HAP-1 (cell line): ENCODE measurements at regions not wholly inside any gene's neighbourhood (a gene's known extent, or its start where the extent isn't known, plus 50 kb on each side); places are given as distances from the start of the nearest gene placed in this dataset.
"Not testable (repeated sequence)": the region's sequence is repeated elsewhere in the genome, so short reads cannot be mapped to it uniquely, and the experiment has no call there.

Source experiments
- DNase-seq, 2 experiments: peaks; one replicate each; pipeline ENCODE4 v3.0.0-alpha.2; 2016 to 2020; ENCODE audit warnings: low spot score in 2 of 2
- H3K27me3 ChIP-seq: fragments of 250-450 bp; sonication (Bioruptor Pico); 2 replicates; pipeline ENCODE4 v1.5.1; 2020; ENCODE audit warnings: low read depth, mild to moderate bottlenecking, moderate library complexity
- H3K36me3 ChIP-seq: fragments of 250-450 bp; sonication (Bioruptor Pico); replicated peaks from 2 replicates; pipeline ENCODE4 v1.5.1; 2020; ENCODE audit warnings: mild to moderate bottlenecking
- H3K4me1 ChIP-seq: fragments of 250-450 bp; sonication (Bioruptor Pico); 2 replicates; pipeline ENCODE4 v1.5.1; 2020; ENCODE audit warnings: mild to moderate bottlenecking
- H3K4me3 ChIP-seq: fragments of 250-450 bp; sonication (Bioruptor Pico); 2 replicates; pipeline ENCODE4 v1.5.1; 2020; ENCODE audit warnings: mild to moderate bottlenecking, moderate library complexity
- H3K9me3 ChIP-seq: fragments of 250-450 bp; sonication (Bioruptor Pico); 2 replicates; pipeline ENCODE4 v1.5.1; 2020; ENCODE audit warnings: mild to moderate bottlenecking, moderate library complexity
- in situ Hi-C: fragments of 300-500 bp; cut with MboI; formaldehyde crosslinking; loops from 3 replicates; pipeline ENCODE4 v1.14.3; 2020; ENCODE audit warnings: low sequenced_read_pairs, inconsistent platforms, mixed read lengths

GRCh38 chr1:112855152-112855828, 100.7 kb downstream of the SLC16A1 start:
- Histone ChIP-seq H3K27me3 (no peaks in the 10 kb centered on the region), H3K36me3 (no peaks in the 10 kb centered on the region), H3K4me1 (peaks cover 32% of the 10 kb centered on the region), H3K9me3 (no peaks in the 10 kb centered on the region), H3K4me3 (no peak overlapping the region)
- in situ Hi-C loops, result no loop called here
- no peak for DNase-seq

GRCh38 chr1:112854368-112854984, 101.5 kb downstream of the SLC16A1 start:
- H3K36me3 ChIP-seq, H3K9me3 ChIP-seq, in situ Hi-C loops, DNase-seq, H3K27me3 ChIP-seq, H3K4me3 ChIP-seq: not testable (repeated sequence)
- H3K4me1 ChIP-seq, result peaks cover 38% of the 10 kb centered on the region

GRCh38 chr1:112853915-112854314, 102.1 kb downstream of the SLC16A1 start:
- peaks cover 42% of the 10 kb centered on the region for H3K4me1 ChIP-seq
- H3K27me3 ChIP-seq, H3K36me3 ChIP-seq, in situ Hi-C loops, H3K9me3 ChIP-seq, H3K4me3 ChIP-seq, DNase-seq: not testable (repeated sequence)

GRCh38 chr1:112852934-112853333, 103.1 kb downstream of the SLC16A1 start:
- no peaks in the 10 kb centered on the region for H3K36me3 ChIP-seq
- in situ Hi-C loops, result no loop called here
- H3K4me3 ChIP-seq, result no peak overlapping the region
- DNase-seq, result no peak
- no peaks in the 10 kb centered on the region for H3K27me3 ChIP-seq
- no peaks in the 10 kb centered on the region for H3K9me3 ChIP-seq
- H3K4me1 ChIP-seq, result peaks cover 42% of the 10 kb centered on the region

GRCh38 chr1:112852276-112852675, 103.7 kb downstream of the SLC16A1 start:
- H3K27me3 ChIP-seq, result no peaks in the 10 kb centered on the region
- peaks cover 42% of the 10 kb centered on the region for H3K4me1 ChIP-seq
- no peaks in the 10 kb centered on the region for H3K36me3 ChIP-seq
- in situ Hi-C loops, result no loop called here
- no peak overlapping the region for H3K4me3 ChIP-seq
- no peaks in the 10 kb centered on the region for H3K9me3 ChIP-seq
- DNase-seq, result no peak

GRCh38 chr1:112850034-112850757, 105.8 kb downstream of the SLC16A1 start:
- no peaks in the 10 kb centered on the region for H3K27me3 ChIP-seq
- peak overlapping the region; percentile 32 for H3K4me3 ChIP-seq
- DNase-seq, result peak in 1 of 2 experiments; percentile 56
- in situ Hi-C loops, result no loop called here
- H3K4me1 ChIP-seq, result peaks cover 47% of the 10 kb centered on the region
- H3K36me3 ChIP-seq, result no peaks in the 10 kb centered on the region
- no peaks in the 10 kb centered on the region for H3K9me3 ChIP-seq

GRCh38 chr1:112849425-112850033, 106.5 kb downstream of the SLC16A1 start:
- Histone ChIP-seq H3K36me3 (no peaks in the 10 kb centered on the region), H3K9me3 (no peaks in the 10 kb centered on the region), H3K27me3 (no peaks in the 10 kb centered on the region), H3K4me3 (peak overlapping the region; percentile 32), H3K4me1 (peaks cover 44% of the 10 kb centered on the region)
- in situ Hi-C loops, result no loop called here
- DNase-seq, result peak in 1 of 2 experiments; percentile 72

GRCh38 chr1:112841825-112842224, 114.2 kb downstream of the SLC16A1 start:
- Histone ChIP-seq H3K4me3 (no peak overlapping the region), H3K9me3 (no peaks in the 10 kb centered on the region), H3K27me3 (no peaks in the 10 kb centered on the region), H3K4me1 (peaks cover 8% of the 10 kb centered on the region; the same call in 1 of the 2 replicates), H3K36me3 (no peaks in the 10 kb centered on the region)
- DNase-seq, result no peak
- in situ Hi-C loops, result no loop called here

- Histone ChIP-seq H3K4me3 (no peak overlapping the region), H3K36me3 (no peaks in the 10 kb centered on the region), H3K27me3 (no peaks in the 10 kb centered on the region), H3K4me1 (peaks cover 8% of the 10 kb centered on the region; the same call in 1 of the 2 replicates), H3K9me3 (no peaks in the 10 kb centered on the region)
- peak in 1 of 2 experiments; percentile 25 for DNase-seq
- in situ Hi-C loops, result no loop called here
These were observed 115.1 kb downstream of the SLC16A1 start for GRCh38 chr1:112840631-112841624.

GRCh38 chr1:112836642-112837041, 119.4 kb downstream of the SLC16A1 start:
- no peak overlapping the region for H3K4me3 ChIP-seq
- in situ Hi-C loops, result no loop called here

GRCh38 chr1:112833806-112834205, 118.7 kb upstream of the PPM1J start:
- Histone ChIP-seq H3K27me3 (no peaks in the 10 kb centered on the region), H3K36me3 (no peaks in the 10 kb centered on the region), H3K9me3 (no peaks in the 10 kb centered on the region), H3K4me1 (no peaks in the 10 kb centered on the region), H3K4me3 (no peak overlapping the region)
- DNase-seq, result no peak
- in situ Hi-C loops, result no loop called here

More at GRCh38 chr1:112836642-112837041, 119.4 kb downstream of the SLC16A1 start:
- no peaks in the 10 kb centered on the region for H3K36me3 ChIP-seq
- no peaks in the 10 kb centered on the region for H3K27me3 ChIP-seq
- no peaks in the 10 kb centered on the region for H3K9me3 ChIP-seq
- 0 out of 2 replicates have a peak, but pooled peaks cover 3% of the 10 kb centered on the region for H3K4me1 ChIP-seq
- DNase-seq, result no peak

- H3K27me3 ChIP-seq, H3K9me3 ChIP-seq, DNase-seq, in situ Hi-C loops, H3K36me3 ChIP-seq, H3K4me1 ChIP-seq, H3K4me3 ChIP-seq: not testable (repeated sequence)
These were observed 117.1 kb upstream of the PPM1J start for GRCh38 chr1:112832259-112832658.

GRCh38 chr1:112829691-112830090, 114.6 kb upstream of the PPM1J start:
- DNase-seq, H3K36me3 ChIP-seq, in situ Hi-C loops, H3K9me3 ChIP-seq, H3K27me3 ChIP-seq, H3K4me3 ChIP-seq, H3K4me1 ChIP-seq: not testable (repeated sequence)
